GM12878 (cell line): ENCODE measurements at regions not wholly inside any gene's neighbourhood (a gene's known extent, or its start where the extent isn't known, plus 50 kb on each side); places are given as distances from the start of the nearest gene placed in this dataset.

Experiments
- ATAC-seq: fragments of 200-7000 bp; cut with Tn5 transposase; 3 replicates; pipeline ENCODE4 v1.9.1; 2020; ENCODE audit warnings: mild to moderate bottlenecking, moderate library complexity
- BruUV-seq: library from RNA; stranded (reverse); fragments of 400-500 nt; replicated peaks from 2 replicates; lab custom pipeline; 2021; lab: Mats Ljungman, UMichigan
- CTCF ChIA-PET: fragments of 300-600 bp; sonication (Branson Sonifier 250); formaldehyde crosslinking; extraction: SDS; loops from one replicate; lab custom pipeline; 2021; ENCODE audit warnings: inconsistent platforms; lab: Yijun Ruan, JAX
- POLR2A ChIA-PET: fragments of 350-600 bp; formaldehyde crosslinking; extraction: SDS; loops from one replicate; lab custom pipeline; 2021; ENCODE audit warnings: inconsistent platforms; lab: Charles Lee
- RAD21 ChIA-PET: fragments of 300-600 bp; sonication (Branson Sonifier 250); formaldehyde crosslinking; loops from one replicate; lab custom pipeline; 2023; ENCODE audit warnings: antibody characterized with exemption; ENCODE audit not compliant: unreplicated experiment; lab: Charles Lee
- SMC1A ChIA-PET: fragments of 300-600 bp; sonication (Branson Sonifier 250); formaldehyde crosslinking; loops from one replicate; lab custom pipeline; 2023; ENCODE audit not compliant: unreplicated experiment, uncharacterized antibody; lab: Charles Lee
- DNase-seq: peaks from one replicate; pipeline ENCODE4 v3.0.0-alpha.2; 2011; ENCODE audit warnings: low read depth, low spot score
- FAIRE-seq: peaks from 3 replicates; lab custom pipeline; 2011; peaks lifted over from hg19 to GRCh38; lab: Jason Lieb, UNC
- H2AFZ ChIP-seq: 2 replicates; pipeline ENCODE4 v1.6.0; 2011; ENCODE audit warnings: low read depth, low read length, control low read depth; ENCODE audit not compliant: control insufficient read depth
- H3K27ac ChIP-seq: 2 replicates; pipeline ENCODE4 v1.5.1; 2011; ENCODE audit warnings: control low read depth; ENCODE audit not compliant: control insufficient read depth, insufficient read depth
- H3K27me3 ChIP-seq, 2 experiments: replicated peaks in 1 of 2; 2 replicates each; pipeline versions ENCODE4 v1.6.0 to v1.6.1; 2011; ENCODE audit warnings: low read length in 1 of 2; ENCODE audit not compliant: control insufficient read depth in 2 of 2, insufficient read depth in 2 of 2
- H3K36me3 ChIP-seq, 2 experiments: 2 replicates each; pipeline ENCODE4 v1.5.1; 2011; ENCODE audit warnings: low read length in 1 of 2; ENCODE audit not compliant: control insufficient read depth in 2 of 2, insufficient read depth in 2 of 2
- H3K4me1 ChIP-seq: 2 replicates; pipeline ENCODE4 v1.6.1; 2011; ENCODE audit warnings: mild to moderate bottlenecking, low read length, moderate library complexity, mixed read lengths; ENCODE audit not compliant: control insufficient read depth, insufficient read depth
- H3K4me2 ChIP-seq: 2 replicates; pipeline ENCODE4 v1.6.0; 2011; ENCODE audit warnings: control low read depth; ENCODE audit not compliant: control insufficient read depth, insufficient read depth
- H3K4me3 ChIP-seq: fragments of 200-600 bp; sonication (generic); 2 replicates; pipeline ENCODE4 v1.5.1; 2016
- H3K79me2 ChIP-seq: 2 replicates; pipeline ENCODE4 v1.6.0; 2011; ENCODE audit warnings: low read length; ENCODE audit not compliant: control insufficient read depth, insufficient read depth
- H3K9ac ChIP-seq: 2 replicates; pipeline ENCODE4 v1.8.0; 2011; ENCODE audit warnings: low read length, control low read depth, mixed read lengths; ENCODE audit not compliant: control insufficient read depth, insufficient read depth
- H3K9me3 ChIP-seq: replicated peaks from 3 replicates; pipeline ENCODE4 v1.5.1; 2011; ENCODE audit warnings: mild to moderate bottlenecking, low read length; ENCODE audit not compliant: control insufficient read depth, insufficient read depth
- H4K20me1 ChIP-seq: 2 replicates; pipeline ENCODE4 v1.6.0; 2011; ENCODE audit not compliant: control insufficient read depth, insufficient read depth
- EGR1 ChIP-seq, 2 experiments: IDR thresholded peaks; 1 replicate in 1 of 2; 2 replicates in 1 of 2; pipeline ENCODE4 v1.6.1; 2011 to 2012; ENCODE audit warnings: low read depth in 2 of 2, low read length in 2 of 2, borderline replicate concordance in 1 of 2, mild to moderate bottlenecking in 1 of 2, moderate library complexity in 1 of 2
- ETV6 ChIP-seq, 2 experiments: fragments of 450-650 bp in 1 of 2; IDR thresholded peaks in 1 of 2; conservative IDR thresholded peaks in 1 of 2; 2 replicates each; pipeline ENCODE4 v1.6.1; 2014; ENCODE audit warnings: antibody characterized with exemption in 1 of 2, borderline replicate concordance in 1 of 2, low read depth in 1 of 2, mild to moderate bottlenecking in 1 of 2, moderate library complexity in 1 of 2
- GATAD2B ChIP-seq: fragments of 450-650 bp; conservative IDR thresholded peaks from 2 replicates; pipeline ENCODE4 v1.6.1; 2017; ENCODE audit warnings: low read depth, mild to moderate bottlenecking, moderate library complexity
- JUNB ChIP-seq: IDR thresholded peaks from 2 replicates; pipeline ENCODE4 v1.6.1; 2016; ENCODE audit warnings: antibody characterized with exemption, mild to moderate bottlenecking
- MEF2B ChIP-seq: fragments of 450-650 bp; IDR thresholded peaks from 2 replicates; pipeline ENCODE4 v1.6.1; 2018; ENCODE audit warnings: mild to moderate bottlenecking, moderate library complexity; ENCODE audit not compliant: partially characterized antibody, poor library complexity, severe bottlenecking
- PAX5 ChIP-seq: IDR thresholded peaks from 2 replicates; pipeline ENCODE4 v1.6.1; 2011; ENCODE audit warnings: low read depth, low read length, borderline replicate concordance
- RUNX3 ChIP-seq: IDR thresholded peaks from 2 replicates; pipeline ENCODE4 v1.6.1; 2012; ENCODE audit warnings: low read length, inconsistent platforms
- TBL1XR1 ChIP-seq: IDR thresholded peaks from 2 replicates; pipeline ENCODE4 v1.6.1; 2012; ENCODE audit warnings: low read depth, low read length, improper control_type of control experiment
- WGBS: methylation state at CpG from one replicate; pipeline ENCODE4 v1.1.6; 2016; ENCODE audit warnings: low lambda C conversion rate; ENCODE audit not compliant: insufficient replicate concordance, insufficient coverage; ENCODE audit errors: missing lambda C conversion rate; 5-methylcytosine and 5-hydroxymethylcytosine counted together
- in situ Hi-C: fragments of 300-500 bp; cut with MboI; formaldehyde crosslinking; loops from 9 replicates; pipeline ENCODE4 v1.14.3; 2018; ENCODE audit warnings: mixed read lengths
- intact Hi-C: fragments of 100-400 bp; cut with micrococcal nuclease; formaldehyde crosslinking; loops from one replicate; pipeline ENCODE4 v1.14.2; 2022; ENCODE audit not compliant: unreplicated experiment
- TF ChIP-seq, protein P1 (sequence below): IDR thresholded peaks from 2 replicates; pipeline ENCODE4 v1.6.1; 2011; ENCODE audit warnings: borderline replicate concordance, low read depth, mild to moderate bottlenecking, moderate library complexity, low read length; ENCODE audit not compliant: insufficient read depth, poor library complexity, severe bottlenecking
- TF ChIP-seq, protein P2 (sequence below): IDR thresholded peaks from 2 replicates; pipeline ENCODE4 v1.6.1; 2012; ENCODE audit warnings: improper control_type of control experiment, low read depth, low read length; ENCODE audit not compliant: insufficient replicate concordance
- TF ChIP-seq, protein P3 (sequence below): fragments of 450-650 bp; IDR thresholded peaks from 2 replicates; pipeline ENCODE4 v1.6.1; 2016; ENCODE audit warnings: mild to moderate bottlenecking

DNA sequence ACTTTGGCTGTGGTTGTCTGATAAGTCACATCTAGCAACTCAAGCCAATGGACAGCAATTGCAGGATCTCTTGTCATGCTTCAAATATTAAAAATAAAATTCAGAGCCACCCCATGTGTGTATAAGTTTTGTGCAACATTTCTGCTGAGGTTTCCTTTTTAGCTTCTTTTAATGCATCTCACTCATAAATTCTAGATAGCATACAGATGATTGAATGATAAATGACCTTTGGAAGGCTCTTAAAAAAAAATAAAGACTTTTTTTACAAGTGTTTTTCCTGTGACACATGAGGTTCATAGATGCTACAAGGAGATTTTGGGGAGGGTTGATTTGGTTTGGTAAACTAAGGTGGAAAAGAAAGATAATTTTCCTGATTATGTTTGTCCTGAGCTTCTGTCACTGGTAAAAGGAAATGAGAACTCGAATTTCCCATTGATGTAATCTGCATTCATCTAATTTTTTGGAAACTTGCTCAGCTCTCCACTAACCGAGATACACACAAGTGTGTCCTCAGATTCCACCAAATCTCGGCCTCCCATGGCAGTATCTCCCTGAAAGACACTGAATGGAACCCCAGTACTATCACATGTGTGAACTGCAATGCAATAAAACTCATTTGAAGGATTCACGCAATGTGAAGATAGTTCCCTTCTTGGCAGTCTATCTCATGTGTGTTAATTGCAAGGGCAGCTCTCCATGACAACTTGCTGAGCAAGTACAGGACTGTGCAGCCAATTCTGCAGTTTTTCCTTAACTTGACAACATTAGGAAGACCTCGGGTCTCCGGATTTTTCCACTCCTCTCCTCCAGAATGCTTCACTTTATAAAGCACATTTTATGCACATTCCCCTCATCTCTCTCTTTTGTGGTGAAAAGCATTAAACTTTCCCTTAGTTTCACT is 185.4 kb upstream of the PFKP start:
- Histone ChIP-seq H3K4me1 (no peaks in the 10 kb centered on the region), H3K79me2 (no peaks in the 10 kb centered on the region), H4K20me1 (no peaks in the 10 kb centered on the region), H3K4me3 (no peak overlapping the region), H3K9ac (no peak overlapping the region), H3K27ac (no peak overlapping the region), H3K4me2 (no peak overlapping the region), H3K9me3 (no peaks in the 10 kb centered on the region), H3K27me3 (no peaks in the 10 kb centered on the region), H3K36me3 (no peaks in the 10 kb centered on the region), H2AFZ (no peak overlapping the region)
- RAD21 ChIA-PET, result no interaction called here
- POLR2A ChIA-PET, result no interaction called here
- 17% methylated on average over 6 of the region's 6 CpGs for WGBS
- CTCF ChIA-PET, result no interaction called here
- no TSS peak for BruUV-seq
- DNase-seq (no peak), FAIRE-seq (no peak), ATAC-seq (no peak)
- SMC1A ChIA-PET, result no interaction called here
- intact Hi-C loops (no loop called here), in situ Hi-C loops (no loop called here)
- TF ChIP-seq GATAD2B, result no peak
- no peak for TF ChIP-seq TBL1XR1
- TF ChIP-seq, protein P1, sequence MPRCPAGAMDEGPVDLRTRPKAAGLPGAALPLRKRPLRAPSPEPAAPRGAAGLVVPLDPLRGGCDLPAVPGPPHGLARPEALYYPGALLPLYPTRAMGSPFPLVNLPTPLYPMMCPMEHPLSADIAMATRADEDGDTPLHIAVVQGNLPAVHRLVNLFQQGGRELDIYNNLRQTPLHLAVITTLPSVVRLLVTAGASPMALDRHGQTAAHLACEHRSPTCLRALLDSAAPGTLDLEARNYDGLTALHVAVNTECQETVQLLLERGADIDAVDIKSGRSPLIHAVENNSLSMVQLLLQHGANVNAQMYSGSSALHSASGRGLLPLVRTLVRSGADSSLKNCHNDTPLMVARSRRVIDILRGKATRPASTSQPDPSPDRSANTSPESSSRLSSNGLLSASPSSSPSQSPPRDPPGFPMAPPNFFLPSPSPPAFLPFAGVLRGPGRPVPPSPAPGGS, result no peak
- TF ChIP-seq EGR1 (IDR thresholded peaks at IDR 0.05; ENCODE audit: borderline replicate concordance in 1 of 2, low read depth in 2 of 2, low read length in 2 of 2), result no peak
- TF ChIP-seq, protein P2, sequence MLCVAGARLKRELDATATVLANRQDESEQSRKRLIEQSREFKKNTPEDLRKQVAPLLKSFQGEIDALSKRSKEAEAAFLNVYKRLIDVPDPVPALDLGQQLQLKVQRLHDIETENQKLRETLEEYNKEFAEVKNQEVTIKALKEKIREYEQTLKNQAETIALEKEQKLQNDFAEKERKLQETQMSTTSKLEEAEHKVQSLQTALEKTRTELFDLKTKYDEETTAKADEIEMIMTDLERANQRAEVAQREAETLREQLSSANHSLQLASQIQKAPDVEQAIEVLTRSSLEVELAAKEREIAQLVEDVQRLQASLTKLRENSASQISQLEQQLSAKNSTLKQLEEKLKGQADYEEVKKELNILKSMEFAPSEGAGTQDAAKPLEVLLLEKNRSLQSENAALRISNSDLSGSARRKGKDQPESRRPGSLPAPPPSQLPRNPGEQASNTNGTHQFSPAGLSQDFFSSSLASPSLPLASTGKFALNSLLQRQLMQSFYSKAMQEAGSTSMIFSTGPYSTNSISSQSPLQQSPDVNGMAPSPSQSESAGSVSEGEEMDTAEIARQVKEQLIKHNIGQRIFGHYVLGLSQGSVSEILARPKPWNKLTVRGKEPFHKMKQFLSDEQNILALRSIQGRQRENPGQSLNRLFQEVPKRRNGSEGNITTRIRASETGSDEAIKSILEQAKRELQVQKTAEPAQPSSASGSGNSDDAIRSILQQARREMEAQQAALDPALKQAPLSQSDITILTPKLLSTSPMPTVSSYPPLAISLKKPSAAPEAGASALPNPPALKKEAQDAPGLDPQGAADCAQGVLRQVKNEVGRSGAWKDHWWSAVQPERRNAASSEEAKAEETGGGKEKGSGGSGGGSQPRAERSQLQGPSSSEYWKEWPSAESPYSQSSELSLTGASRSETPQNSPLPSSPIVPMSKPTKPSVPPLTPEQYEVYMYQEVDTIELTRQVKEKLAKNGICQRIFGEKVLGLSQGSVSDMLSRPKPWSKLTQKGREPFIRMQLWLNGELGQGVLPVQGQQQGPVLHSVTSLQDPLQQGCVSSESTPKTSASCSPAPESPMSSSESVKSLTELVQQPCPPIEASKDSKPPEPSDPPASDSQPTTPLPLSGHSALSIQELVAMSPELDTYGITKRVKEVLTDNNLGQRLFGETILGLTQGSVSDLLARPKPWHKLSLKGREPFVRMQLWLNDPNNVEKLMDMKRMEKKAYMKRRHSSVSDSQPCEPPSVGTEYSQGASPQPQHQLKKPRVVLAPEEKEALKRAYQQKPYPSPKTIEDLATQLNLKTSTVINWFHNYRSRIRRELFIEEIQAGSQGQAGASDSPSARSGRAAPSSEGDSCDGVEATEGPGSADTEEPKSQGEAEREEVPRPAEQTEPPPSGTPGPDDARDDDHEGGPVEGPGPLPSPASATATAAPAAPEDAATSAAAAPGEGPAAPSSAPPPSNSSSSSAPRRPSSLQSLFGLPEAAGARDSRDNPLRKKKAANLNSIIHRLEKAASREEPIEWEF, result no peak
- TF ChIP-seq JUNB, result no peak
- no peak for TF ChIP-seq RUNX3
- TF ChIP-seq, protein P3, sequence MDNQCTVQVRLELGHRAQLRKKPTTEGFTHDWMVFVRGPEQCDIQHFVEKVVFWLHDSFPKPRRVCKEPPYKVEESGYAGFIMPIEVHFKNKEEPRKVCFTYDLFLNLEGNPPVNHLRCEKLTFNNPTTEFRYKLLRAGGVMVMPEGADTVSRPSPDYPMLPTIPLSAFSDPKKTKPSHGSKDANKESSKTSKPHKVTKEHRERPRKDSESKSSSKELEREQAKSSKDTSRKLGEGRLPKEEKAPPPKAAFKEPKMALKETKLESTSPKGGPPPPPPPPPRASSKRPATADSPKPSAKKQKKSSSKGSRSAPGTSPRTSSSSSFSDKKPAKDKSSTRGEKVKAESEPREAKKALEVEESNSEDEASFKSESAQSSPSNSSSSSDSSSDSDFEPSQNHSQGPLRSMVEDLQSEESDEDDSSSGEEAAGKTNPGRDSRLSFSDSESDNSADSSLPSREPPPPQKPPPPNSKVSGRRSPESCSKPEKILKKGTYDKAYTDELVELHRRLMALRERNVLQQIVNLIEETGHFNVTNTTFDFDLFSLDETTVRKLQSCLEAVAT, result no peak
- TF ChIP-seq ETV6 (conservative IDR thresholded peaks at IDR 0.05 in 1 of 2, IDR thresholded peaks at IDR 0.05 in 1 of 2; ENCODE audit: borderline replicate concordance in 1 of 2, low read depth in 1 of 2), result no peak
- TF ChIP-seq PAX5, result no peak
- no peak for TF ChIP-seq MEF2B
